Large intestine (tissue), 3 donors: ENCODE measurements at regions not wholly inside any gene's neighbourhood (a gene's known extent, or its start where the extent isn't known, plus 50 kb on each side); places are given as distances from the start of the nearest gene placed in this dataset.

Experiments
- DNase-seq, 2 donors: peaks; one replicate each; pipeline versions ENCODE4 v3.0.0 to v3.0.0-alpha.2; 2013
- H3K27ac ChIP-seq: one replicate; pipeline ENCODE4 v1.5.1; 2013; ENCODE audit warnings: low read length
- H3K27me3 ChIP-seq: 2 replicates; pipeline ENCODE4 v1.6.1; 2013; ENCODE audit warnings: low read length; ENCODE audit not compliant: control insufficient read depth, insufficient read depth
- H3K36me3 ChIP-seq: 2 replicates; pipeline ENCODE4 v1.6.1; 2013; ENCODE audit warnings: low read length; ENCODE audit not compliant: control insufficient read depth, insufficient read depth
- H3K4me1 ChIP-seq: one replicate; pipeline ENCODE4 v1.6.1; 2013; ENCODE audit warnings: low read length; ENCODE audit not compliant: control insufficient read depth, insufficient read depth
- H3K4me3 ChIP-seq: one replicate; pipeline ENCODE4 v1.5.1; 2013; ENCODE audit warnings: low read length
- H3K9me3 ChIP-seq: one replicate; pipeline ENCODE4 v1.6.1; 2013; ENCODE audit warnings: mild to moderate bottlenecking, low read depth, low read length, moderate library complexity; ENCODE audit not compliant: control insufficient read depth
- WGBS: methylation state at CpG from one replicate; pipeline ENCODE4 v1.1.5; 2013; ENCODE audit warnings: low lambda C conversion rate; ENCODE audit not compliant: insufficient coverage; 5-methylcytosine and 5-hydroxymethylcytosine counted together

DNA sequence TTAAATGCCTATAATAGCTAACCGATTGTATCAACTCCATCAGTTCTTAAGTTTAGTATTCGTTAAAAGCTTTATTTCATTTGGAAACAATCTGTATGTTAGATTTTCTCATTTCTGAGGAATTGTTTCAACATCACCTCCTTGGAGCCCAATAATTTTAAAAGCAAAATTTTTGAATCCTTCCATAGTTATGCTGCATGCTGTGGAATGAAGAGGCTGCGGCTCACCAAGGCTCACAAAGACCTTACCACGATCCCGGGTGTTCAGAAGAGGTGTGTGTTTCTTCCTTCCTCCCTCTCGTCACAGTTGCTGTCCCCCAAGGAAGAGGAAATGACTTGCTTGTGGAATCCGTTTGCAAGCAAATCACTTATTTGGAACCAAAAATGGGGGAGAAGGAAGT, 143.8 kb downstream of the FGF1 start:
- DNase-seq, result no peak
- Histone ChIP-seq H3K36me3 (no peaks in the 10 kb centered on the region), H3K27me3 (no peaks in the 10 kb centered on the region), H3K27ac (no peak overlapping the region), H3K4me3 (no peak overlapping the region), H3K4me1 (peaks cover 7% of the 10 kb centered on the region), H3K9me3 (no peaks in the 10 kb centered on the region)
- WGBS, result no CpG with 5 or more reads among the region's 7 CpGs

DNA sequence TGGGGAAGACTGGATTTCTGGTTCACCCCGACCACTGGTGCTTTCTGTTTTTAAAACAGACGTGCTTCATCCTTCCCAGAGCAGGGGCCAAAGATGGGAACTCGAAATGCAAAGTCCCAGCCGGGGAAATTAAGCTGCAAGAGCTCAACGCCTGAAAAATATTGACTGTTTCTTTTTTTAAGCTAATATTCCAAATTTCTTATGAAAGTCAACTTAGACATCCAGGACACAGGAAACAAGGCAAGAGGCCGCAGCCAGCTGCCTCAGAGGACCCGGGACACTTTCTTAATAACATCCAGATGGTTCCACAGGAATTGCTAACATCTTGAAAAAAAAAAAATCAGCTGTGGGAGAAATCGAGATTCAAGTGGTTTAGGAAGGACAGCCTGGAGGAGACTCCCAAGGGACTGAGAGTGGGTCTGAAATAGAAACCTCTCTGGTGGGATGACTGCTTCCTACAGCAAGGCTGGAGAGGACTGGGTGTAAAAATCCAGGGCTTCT, 144.9 kb downstream of the FGF1 start:
- Histone ChIP-seq H3K4me1 (peaks cover 7% of the 10 kb centered on the region), H3K36me3 (no peaks in the 10 kb centered on the region), H3K4me3 (no peak overlapping the region), H3K9me3 (no peaks in the 10 kb centered on the region), H3K27ac (no peak overlapping the region), H3K27me3 (no peaks in the 10 kb centered on the region)
- DNase-seq, result peak in 1 of 2 donors; percentile 22
- 80% methylated on average over 2 of the region's 8 CpGs for WGBS

DNA sequence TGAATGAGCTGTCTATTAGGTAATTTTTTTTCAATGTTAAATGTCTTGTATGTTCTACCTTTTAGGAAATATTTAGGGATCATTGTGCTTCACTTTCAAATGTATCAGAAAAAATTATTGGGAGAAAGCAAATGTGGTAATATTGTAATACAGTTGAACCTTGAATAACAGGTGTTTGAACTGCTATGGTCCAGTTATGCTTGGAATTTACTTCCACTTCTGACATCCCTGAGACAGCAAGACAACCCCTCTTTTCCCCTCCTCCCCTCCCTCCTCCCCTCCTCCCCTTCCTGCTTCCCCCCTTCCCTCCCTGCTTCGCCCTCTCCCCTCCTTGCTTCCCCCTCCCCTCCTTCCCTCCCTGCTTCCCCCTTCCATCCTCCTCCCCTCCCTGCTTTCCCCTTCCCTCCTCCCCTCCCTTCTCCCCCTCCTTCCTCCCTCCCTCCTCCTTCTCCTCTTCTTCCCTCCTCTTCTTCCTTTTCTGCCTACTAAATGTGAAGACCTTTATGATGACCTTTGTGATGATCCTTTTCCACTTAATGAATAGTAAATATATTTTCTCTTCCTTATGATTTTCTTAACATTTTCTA, 146.6 kb downstream of the FGF1 start:
- no peak for DNase-seq
- Histone ChIP-seq H3K4me3 (no peak overlapping the region), H3K36me3 (no peaks in the 10 kb centered on the region), H3K4me1 (peaks cover under 1% of the 10 kb centered on the region), H3K27ac (no peak overlapping the region), H3K9me3 (peaks cover 4% of the 10 kb centered on the region), H3K27me3 (no peaks in the 10 kb centered on the region)
- no CpG with 5 or more reads among the region's 1 CpG for WGBS

DNA sequence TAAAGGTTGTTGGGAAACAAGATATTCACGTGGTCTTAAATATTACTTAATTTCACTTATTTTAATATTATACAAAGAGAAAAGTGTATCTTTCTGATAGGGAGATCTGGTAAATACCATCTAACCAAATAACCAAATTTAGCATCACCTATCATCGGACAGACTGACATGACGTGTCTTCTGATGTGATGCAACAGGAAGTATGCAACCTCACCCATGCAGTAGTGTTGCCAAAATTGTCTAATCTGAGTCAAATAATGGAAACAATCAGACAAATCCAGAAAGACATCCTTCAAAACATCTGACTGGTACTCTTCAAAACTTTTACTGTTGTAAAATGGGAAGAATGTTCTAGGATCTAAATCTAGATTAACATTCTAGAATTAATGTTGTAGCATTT, 148.0 kb downstream of the FGF1 start:
- Histone ChIP-seq H3K4me3 (no peak overlapping the region), H3K36me3 (no peaks in the 10 kb centered on the region), H3K27ac (no peak overlapping the region), H3K27me3 (no peaks in the 10 kb centered on the region), H3K4me1 (no peaks in the 10 kb centered on the region), H3K9me3 (peaks cover 4% of the 10 kb centered on the region)
- WGBS, result 100% methylated on average over 1 of the region's 3 CpGs
- DNase-seq, result no peak

DNA sequence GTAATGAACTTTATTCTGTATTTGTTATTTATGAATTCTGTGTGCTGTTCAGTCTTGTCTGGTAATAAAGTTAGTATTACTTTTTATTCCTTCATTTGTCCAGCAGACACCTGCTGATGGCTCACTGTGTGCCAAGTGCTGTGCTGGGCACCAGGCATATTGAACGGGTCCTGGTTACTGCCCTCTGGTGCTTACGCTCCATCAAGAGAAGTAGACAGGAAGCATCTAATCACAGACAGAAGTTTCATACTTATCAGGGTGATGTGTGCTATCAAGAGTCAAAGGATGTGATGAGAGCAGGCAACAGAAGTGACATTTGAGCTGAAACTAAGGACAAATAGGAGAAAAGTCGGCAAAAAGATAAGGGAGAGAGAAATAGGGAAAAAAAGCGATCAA, 153.1 kb downstream of the FGF1 start:
- no peak for DNase-seq
- WGBS, result 97% methylated on average over 2 of the region's 4 CpGs
- Histone ChIP-seq H3K4me3 (no peak overlapping the region), H3K36me3 (no peaks in the 10 kb centered on the region), H3K27me3 (no peaks in the 10 kb centered on the region), H3K4me1 (peaks cover 4% of the 10 kb centered on the region), H3K9me3 (peaks cover 4% of the 10 kb centered on the region), H3K27ac (no peak overlapping the region)

DNA sequence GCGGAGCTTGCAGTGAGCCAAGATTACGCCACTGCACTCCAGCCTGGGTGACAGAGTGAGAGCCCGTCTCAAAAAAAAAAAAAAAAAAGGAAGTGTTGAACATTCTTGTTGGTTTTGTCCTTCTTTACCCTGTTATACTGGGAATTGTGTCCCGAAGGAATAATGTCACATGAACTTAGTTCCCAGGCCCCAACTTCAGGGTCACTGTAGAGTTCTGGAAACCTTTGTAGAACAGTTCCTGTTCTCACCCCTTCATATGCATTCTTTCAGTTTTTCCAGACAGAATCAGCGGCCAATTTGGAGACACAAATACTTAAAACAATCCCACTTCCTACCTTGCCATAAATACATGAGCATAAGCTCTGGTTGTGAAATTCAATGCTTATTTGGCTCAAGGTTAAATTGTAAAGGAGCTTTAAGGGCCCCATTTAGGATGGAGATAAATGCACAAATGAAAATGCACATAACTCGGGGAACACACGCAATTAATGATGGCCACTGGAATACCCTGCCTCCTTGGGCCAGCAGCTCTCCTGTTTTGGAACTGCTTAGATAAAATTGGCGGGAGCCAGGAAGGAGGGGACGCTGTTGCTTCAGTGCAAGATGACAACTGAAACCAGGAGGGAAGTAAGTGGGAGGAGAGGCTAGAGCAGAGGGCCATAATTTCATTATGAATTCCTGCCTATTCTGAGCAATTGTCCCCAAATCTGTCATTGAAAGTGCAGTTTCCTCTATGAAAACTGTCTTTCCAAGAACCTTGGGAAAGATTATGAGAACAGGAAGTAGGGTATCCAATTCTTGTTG, 153.7 kb downstream of the FGF1 start:
- H3K27me3 ChIP-seq, result no peaks in the 10 kb centered on the region
- no CpG with 5 or more reads among the region's 9 CpGs for WGBS
- no peak for DNase-seq
- peaks cover 4% of the 10 kb centered on the region for H3K4me1 ChIP-seq
- H3K27ac ChIP-seq, result no peak overlapping the region
- no peak overlapping the region for H3K4me3 ChIP-seq
- H3K9me3 ChIP-seq, result peaks cover 4% of the 10 kb centered on the region
- H3K36me3 ChIP-seq, result no peaks in the 10 kb centered on the region

DNA sequence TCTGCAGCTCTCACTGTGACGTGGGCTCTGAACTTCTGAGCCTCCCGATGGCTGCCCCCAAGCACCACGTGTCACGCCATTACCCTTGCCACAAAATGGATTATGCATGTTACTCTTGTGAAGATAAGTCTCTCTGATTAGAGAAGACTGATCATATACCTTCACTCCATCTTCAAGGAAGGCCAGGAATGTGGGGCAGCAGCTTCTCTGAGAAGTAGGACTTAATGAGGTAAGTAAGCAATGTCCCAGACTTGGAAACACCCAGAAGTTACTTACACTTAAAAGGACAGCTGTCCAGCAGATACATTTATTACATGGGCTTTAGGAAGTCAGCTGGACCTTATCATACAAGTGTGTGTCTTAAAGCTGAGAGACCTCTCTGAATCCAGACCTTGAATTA, 155.0 kb downstream of the FGF1 start:
- no peak overlapping the region for H3K4me3 ChIP-seq
- H3K36me3 ChIP-seq, result no peaks in the 10 kb centered on the region
- peaks cover 4% of the 10 kb centered on the region for H3K9me3 ChIP-seq
- peaks cover 4% of the 10 kb centered on the region for H3K4me1 ChIP-seq
- no peak overlapping the region for H3K27ac ChIP-seq
- no CpG with 5 or more reads among the region's 4 CpGs for WGBS
- DNase-seq, result no peak
- H3K27me3 ChIP-seq, result no peaks in the 10 kb centered on the region

DNA sequence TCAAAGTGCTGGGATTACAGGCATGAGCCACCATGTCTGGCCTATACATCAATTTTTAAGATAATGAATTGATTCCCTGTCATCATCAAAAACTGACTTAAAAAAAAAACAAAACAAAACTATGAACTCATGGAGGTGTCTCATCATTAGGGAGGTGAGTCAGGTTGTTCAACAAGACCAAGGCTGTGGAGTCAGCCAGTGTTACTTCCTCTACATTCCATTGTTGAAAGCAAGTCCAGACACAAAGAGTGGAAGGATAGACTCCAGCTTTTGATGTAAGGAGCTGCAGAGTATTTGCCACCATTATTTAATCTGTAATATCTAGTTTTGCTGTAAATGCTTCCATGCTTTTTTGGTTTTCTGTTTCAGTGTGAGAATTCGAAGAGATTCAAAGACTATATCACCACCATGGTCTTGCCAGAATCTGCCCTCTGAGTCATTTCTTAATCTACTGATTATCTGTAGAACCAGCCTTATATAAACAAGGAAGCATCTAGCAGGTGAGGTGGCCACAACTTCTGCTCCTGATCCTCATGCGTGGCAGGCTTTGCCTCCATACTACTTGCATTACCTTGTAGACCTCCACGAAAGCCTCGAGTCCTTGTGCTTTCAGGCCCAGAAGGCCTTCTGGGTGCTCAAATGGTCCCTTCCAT, 156.1 kb downstream of the FGF1 start:
- no peaks in the 10 kb centered on the region for H3K9me3 ChIP-seq
- H3K27ac ChIP-seq, result no peak overlapping the region
- H3K27me3 ChIP-seq, result no peaks in the 10 kb centered on the region
- peaks cover 4% of the 10 kb centered on the region for H3K4me1 ChIP-seq
- H3K36me3 ChIP-seq, result no peaks in the 10 kb centered on the region
- no peak overlapping the region for H3K4me3 ChIP-seq
- DNase-seq, result no peak
- 80% methylated on average over 3 of the region's 4 CpGs for WGBS

DNA sequence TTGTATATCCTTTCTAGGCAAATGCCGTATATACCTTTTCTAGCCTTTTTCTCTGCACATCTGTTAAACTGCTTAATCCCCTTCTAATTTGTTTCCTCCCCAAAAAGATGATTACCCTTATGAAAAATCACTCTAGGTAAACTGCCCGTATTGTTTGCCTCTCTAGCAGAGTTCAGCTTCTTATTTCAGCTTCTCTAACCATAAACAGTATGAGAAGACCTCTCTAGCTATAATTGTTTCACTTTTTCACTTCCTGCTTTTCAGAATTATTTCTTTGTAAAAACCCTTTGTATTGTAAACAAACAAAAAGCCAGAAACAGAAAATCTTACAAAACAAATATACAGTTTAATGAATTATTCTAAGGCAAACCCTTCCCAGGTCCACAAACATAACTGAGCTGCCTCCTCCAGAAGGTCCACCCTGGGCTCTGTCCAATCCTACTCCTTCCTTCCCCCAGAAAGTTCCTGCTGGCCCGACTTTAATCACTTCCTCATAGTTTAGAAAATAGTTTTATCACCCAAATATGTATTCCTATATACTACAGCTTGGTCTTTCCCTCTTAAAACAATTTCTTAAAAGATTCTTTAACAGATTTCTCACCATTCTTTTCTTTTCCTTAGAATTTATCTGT, 158.1 kb downstream of the FGF1 start:
- no peaks in the 10 kb centered on the region for H3K27me3 ChIP-seq
- H3K9me3 ChIP-seq, result no peaks in the 10 kb centered on the region
- DNase-seq, result no peak
- peaks cover 9% of the 10 kb centered on the region for H3K4me1 ChIP-seq
- H3K27ac ChIP-seq, result no peak overlapping the region
- H3K36me3 ChIP-seq, result no peaks in the 10 kb centered on the region
- H3K4me3 ChIP-seq, result no peak overlapping the region
- WGBS, result 81% methylated on average over 2 of the region's 3 CpGs

DNA sequence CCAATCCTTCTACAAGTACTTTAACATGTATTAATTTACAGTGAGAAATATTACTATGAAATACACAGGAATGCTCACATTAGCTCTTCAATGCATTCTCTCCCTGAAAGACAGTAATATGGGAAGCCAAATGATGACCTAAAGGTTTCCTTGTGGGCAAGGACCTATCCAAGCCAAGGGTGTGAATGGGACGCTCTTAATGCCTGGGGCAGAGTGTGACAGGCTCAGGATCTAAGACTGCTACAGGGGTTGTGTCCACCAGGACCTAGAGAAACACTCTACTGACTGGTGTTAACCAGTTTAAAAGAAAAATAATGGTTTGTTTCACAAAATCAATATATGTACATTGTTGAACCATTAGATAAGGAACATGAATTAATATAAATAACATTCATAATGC, 158.7 kb downstream of the FGF1 start:
- Histone ChIP-seq H3K36me3 (no peaks in the 10 kb centered on the region), H3K4me3 (no peak overlapping the region), H3K27me3 (no peaks in the 10 kb centered on the region), H3K9me3 (no peaks in the 10 kb centered on the region), H3K27ac (no peak overlapping the region), H3K4me1 (peaks cover 9% of the 10 kb centered on the region)
- no peak for DNase-seq
- WGBS, result no CpG with 5 or more reads among the region's 1 CpG
